PC-9 (cell line): ENCODE measurements at regions not wholly inside any gene's neighbourhood (a gene's known extent, or its start where the extent isn't known, plus 50 kb on each side); places are given as distances from the start of the nearest gene placed in this dataset.

Experiments used
- BruUV-seq: library from RNA; stranded (reverse); fragments of 400-500 nt; replicated peaks from 2 replicates; lab custom pipeline; 2021; lab: Mats Ljungman, UMichigan
- CTCF ChIA-PET: fragments of 300-600 bp; sonication (Branson Sonifier 250); formaldehyde crosslinking; loops from one replicate; lab custom pipeline; 2022; ENCODE audit warnings: antibody characterized with exemption; lab: Charles Lee
- POLR2A ChIA-PET: fragments of 300-600 bp; sonication (Branson Sonifier 250); formaldehyde crosslinking; loops from one replicate; lab custom pipeline; 2022; ENCODE audit warnings: antibody characterized with exemption; ENCODE audit not compliant: unreplicated experiment; lab: Charles Lee
- DNase-seq, 2 experiments: peaks; one replicate each; pipeline versions ENCODE4 v3.0.0 to v3.0.0-alpha.2; 2015 to 2022; ENCODE audit warnings: mixed read lengths in 1 of 2
- H2AFZ ChIP-seq: fragments of 200-600 bp; sonication (generic); 2 replicates; pipeline ENCODE4 v1.8.1; 2017; ENCODE audit warnings: antibody characterized with exemption
- H3F3A ChIP-seq: fragments of 200-600 bp; sonication (generic); 2 replicates; pipeline ENCODE4 v1.8.1; 2017; ENCODE audit warnings: antibody characterized with exemption, mild to moderate bottlenecking, low read depth; ENCODE audit not compliant: insufficient read depth
- H3K27ac ChIP-seq: fragments of 200-600 bp; sonication (generic); 2 replicates; pipeline ENCODE4 v1.6.1; 2016; ENCODE audit warnings: mixed run types
- H3K27me3 ChIP-seq: fragments of 200-600 bp; sonication (generic); 2 replicates; pipeline ENCODE4 v1.6.1; 2016; ENCODE audit warnings: low read depth, mixed run types; ENCODE audit not compliant: insufficient read depth
- H3K36me3 ChIP-seq: fragments of 200-600 bp; sonication (generic); 2 replicates; pipeline ENCODE4 v1.6.1; 2016; ENCODE audit warnings: low read depth, mixed run types
- H3K4me1 ChIP-seq: fragments of 200-600 bp; sonication (generic); replicated peaks from 2 replicates; pipeline ENCODE4 v1.6.1; 2016; ENCODE audit warnings: mixed run types; ENCODE audit not compliant: insufficient read depth
- H3K4me2 ChIP-seq: fragments of 200-600 bp; sonication (generic); 2 replicates; pipeline ENCODE4 v1.6.1; 2017; ENCODE audit warnings: mixed run types
- H3K4me3 ChIP-seq: fragments of 200-600 bp; sonication (generic); 2 replicates; pipeline ENCODE4 v1.6.1; 2016; ENCODE audit warnings: mixed run types
- H3K79me2 ChIP-seq: fragments of 200-600 bp; sonication (generic); 2 replicates; pipeline ENCODE4 v1.6.1; 2017; ENCODE audit warnings: low read depth, mixed run types
- H3K9me2 ChIP-seq: fragments of 200-600 bp; sonication (generic); 2 replicates; pipeline ENCODE4 v1.8.1; 2017; ENCODE audit warnings: mild to moderate bottlenecking; ENCODE audit not compliant: insufficient read depth
- H3K9me3 ChIP-seq: fragments of 200-600 bp; sonication (generic); 2 replicates; pipeline ENCODE4 v1.8.1; 2016; ENCODE audit warnings: low read depth; ENCODE audit not compliant: insufficient read depth
- H4K20me1 ChIP-seq: fragments of 200-600 bp; sonication (generic); 2 replicates; pipeline ENCODE4 v1.8.1; 2017; ENCODE audit not compliant: insufficient read depth
- CTCF ChIP-seq: fragments of 200-600 bp; sonication (generic); conservative IDR thresholded peaks from 2 replicates; pipeline ENCODE4 v1.6.1; 2017; ENCODE audit warnings: mixed run types, antibody characterized with exemption, mild to moderate bottlenecking, moderate library complexity
- EZH2 ChIP-seq: fragments of 200-600 bp; sonication (generic); IDR thresholded peaks from 2 replicates; pipeline ENCODE4 v1.8.0; 2017; ENCODE audit warnings: antibody characterized with exemption, low read depth
- intact Hi-C: fragments of 100-400 bp; cut with micrococcal nuclease; formaldehyde crosslinking; loops from one replicate; pipeline ENCODE4 v1.10.0; 2022; ENCODE audit not compliant: unreplicated experiment

GRCh38 chr2:7933672-7934071, 748.2 kb upstream of the ID2 start:
- Histone ChIP-seq H3K27me3 (no peaks in the 10 kb centered on the region), H3K9me2 (no peaks in the 10 kb centered on the region), H3K4me2 (no peak overlapping the region), H3K4me1 (no peaks in the 10 kb centered on the region), H3K4me3 (no peak overlapping the region), H3F3A (no peaks in the 10 kb centered on the region), H3K36me3 (no peaks in the 10 kb centered on the region), H3K9me3 (no peaks in the 10 kb centered on the region), H3K79me2 (no peaks in the 10 kb centered on the region), H3K27ac (no peak overlapping the region), H2AFZ (no peak overlapping the region), H4K20me1 (no peaks in the 10 kb centered on the region)
- CTCF ChIA-PET = no interaction called here
- intact Hi-C loops = no loop called here
- POLR2A ChIA-PET = no interaction called here
- no TSS peak for BruUV-seq
- no peak for DNase-seq
- no peak for TF ChIP-seq EZH2
- no peak for TF ChIP-seq CTCF

GRCh38 chr2:7934476-7934875, 747.4 kb upstream of the ID2 start:
- DNase-seq = no peak
- Histone ChIP-seq H3K79me2 (no peaks in the 10 kb centered on the region), H2AFZ (no peak overlapping the region), H3F3A (no peaks in the 10 kb centered on the region), H3K4me2 (no peak overlapping the region), H3K9me2 (no peaks in the 10 kb centered on the region), H3K27me3 (no peaks in the 10 kb centered on the region), H3K4me1 (no peaks in the 10 kb centered on the region), H3K36me3 (no peaks in the 10 kb centered on the region), H3K9me3 (no peaks in the 10 kb centered on the region), H3K4me3 (no peak overlapping the region), H4K20me1 (no peaks in the 10 kb centered on the region), H3K27ac (no peak overlapping the region)
- no peak for TF ChIP-seq CTCF
- no peak for TF ChIP-seq EZH2
- POLR2A ChIA-PET = no interaction called here
- CTCF ChIA-PET = no interaction called here
- intact Hi-C loops = no loop called here
- BruUV-seq = no TSS peak

GRCh38 chr2:7937082-7937481, 744.8 kb upstream of the ID2 start:
- Histone ChIP-seq H3K4me1 (no peaks in the 10 kb centered on the region), H2AFZ (no peak overlapping the region), H3K9me3 (no peaks in the 10 kb centered on the region), H3F3A (no peaks in the 10 kb centered on the region), H3K36me3 (no peaks in the 10 kb centered on the region), H4K20me1 (0 out of 2 replicates have a peak, but pooled peaks cover 2% of the 10 kb centered on the region), H3K4me3 (no peak overlapping the region), H3K9me2 (no peaks in the 10 kb centered on the region), H3K27ac (no peak overlapping the region), H3K4me2 (no peak overlapping the region), H3K27me3 (no peaks in the 10 kb centered on the region), H3K79me2 (no peaks in the 10 kb centered on the region)
- intact Hi-C loops = no loop called here
- CTCF ChIA-PET = no interaction called here
- POLR2A ChIA-PET = no interaction called here
- DNase-seq = no peak
- BruUV-seq = no TSS peak
- TF ChIP-seq CTCF (no peak), EZH2 (no peak)
